HEK293T (cell line): ENCODE measurements at regions not wholly inside any gene's neighbourhood (a gene's known extent, or its start where the extent isn't known, plus 50 kb on each side); places are given as distances from the start of the nearest gene placed in this dataset.
"Not testable (repeated sequence)": the region's sequence is repeated elsewhere in the genome, so short reads cannot be mapped to it uniquely, and the experiment has no call there.

Experiments
- CTCF ChIA-PET: fragments of 350-600 bp; formaldehyde crosslinking; extraction: SDS; loops from one replicate; lab custom pipeline; 2021; ENCODE audit warnings: antibody characterized with exemption, inconsistent platforms; lab: Yijun Ruan, JAX
- POLR2A ChIA-PET: fragments of 350-600 bp; formaldehyde crosslinking; extraction: SDS; loops from one replicate; lab custom pipeline; 2020; ENCODE audit warnings: antibody characterized with exemption, inconsistent platforms; lab: Yijun Ruan, JAX
- DNase-seq: peaks from one replicate; pipeline ENCODE4 v3.0.0; 2012; ENCODE audit warnings: mixed read lengths; ENCODE audit errors: extremely low spot score
- ARNT ChIP-seq: fragments of 450-650 bp; IDR thresholded peaks from 2 replicates; pipeline ENCODE4 v1.6.1; 2017; ENCODE audit warnings: mild to moderate bottlenecking
- BHLHE40 ChIP-seq: fragments of 450-650 bp; IDR thresholded peaks from 2 replicates; pipeline ENCODE4 v1.6.1; 2016; ENCODE audit warnings: mild to moderate bottlenecking, moderate library complexity, borderline replicate concordance
- CTBP1 ChIP-seq: fragments of 450-650 bp; IDR thresholded peaks from 2 replicates; pipeline ENCODE4 v1.6.1; 2016; ENCODE audit warnings: borderline replicate concordance
- ELF4 ChIP-seq: fragments of 450-650 bp; IDR thresholded peaks from 2 replicates; pipeline ENCODE4 v1.6.1; 2017; ENCODE audit warnings: antibody characterized with exemption
- FOXA1 ChIP-seq: fragments of 450-650 bp; IDR thresholded peaks from 2 replicates; pipeline ENCODE4 v1.6.1; 2016; ENCODE audit warnings: mild to moderate bottlenecking
- FOXK2 ChIP-seq: fragments of 450-650 bp; IDR thresholded peaks from 2 replicates; pipeline ENCODE4 v1.6.1; 2016; ENCODE audit warnings: mild to moderate bottlenecking
- FOXM1 ChIP-seq: fragments of 450-650 bp; IDR thresholded peaks from 2 replicates; pipeline ENCODE4 v1.6.1; 2017; ENCODE audit warnings: mild to moderate bottlenecking, borderline replicate concordance
- HDGF ChIP-seq: fragments of 450-650 bp; IDR thresholded peaks from 2 replicates; pipeline ENCODE4 v1.6.1; 2017; ENCODE audit warnings: antibody characterized with exemption, borderline replicate concordance
- L3MBTL2 ChIP-seq: fragments of 450-650 bp; conservative IDR thresholded peaks from 2 replicates; pipeline ENCODE4 v1.6.1; 2016; ENCODE audit warnings: mild to moderate bottlenecking
- LEF1 ChIP-seq: fragments of 450-650 bp; IDR thresholded peaks from 2 replicates; pipeline ENCODE4 v1.6.1; 2017; ENCODE audit warnings: mild to moderate bottlenecking, borderline replicate concordance
- NFRKB ChIP-seq: fragments of 450-650 bp; IDR thresholded peaks from 2 replicates; pipeline ENCODE4 v1.6.1; 2016; ENCODE audit warnings: mild to moderate bottlenecking, moderate library complexity
- PKNOX1 ChIP-seq: fragments of 450-650 bp; IDR thresholded peaks from 2 replicates; pipeline ENCODE4 v1.6.1; 2016
- SP1 ChIP-seq: fragments of 450-650 bp; IDR thresholded peaks from 2 replicates; pipeline ENCODE4 v1.6.1; 2017
- SUZ12 ChIP-seq: fragments of 450-650 bp; IDR thresholded peaks from 2 replicates; pipeline ENCODE4 v1.6.1; 2016; ENCODE audit warnings: mild to moderate bottlenecking
- TARDBP ChIP-seq: fragments of 450-650 bp; IDR thresholded peaks from 2 replicates; pipeline ENCODE4 v1.6.1; 2016
- ZNF384 ChIP-seq: fragments of 450-650 bp; IDR thresholded peaks from 2 replicates; pipeline ENCODE4 v1.6.1; 2016

- CTCF ChIA-PET: no interaction called here
- DNase-seq: no peak
- TF ChIP-seq ARNT (no peak), SUZ12 (no peak), SP1 (no peak), HDGF (no peak), ELF4 (no peak), FOXA1 (no peak), TARDBP (no peak), NFRKB (no peak), FOXK2 (no peak), LEF1 (no peak), PKNOX1 (no peak), BHLHE40 (no peak)
- POLR2A ChIA-PET: no interaction called here
Measured at GRCh38 chr1:80565406-80565805, 1235.3 kb upstream of the ADGRL2 start.

GRCh38 chr1:80542231-80542630 lies 1258.5 kb upstream of the ADGRL2 start:
- ChIA-PET CTCF (no interaction called here), POLR2A (no interaction called here)
- TF ChIP-seq FOXK2: no peak
- TF ChIP-seq ARNT: no peak
- TF ChIP-seq FOXM1: no peak
- no peak for TF ChIP-seq SUZ12
- TF ChIP-seq CTBP1: no peak
- TF ChIP-seq FOXA1: no peak
- no peak for TF ChIP-seq ELF4
- TF ChIP-seq NFRKB: no peak
- no peak for TF ChIP-seq BHLHE40
- no peak for TF ChIP-seq HDGF
- no peak for TF ChIP-seq SP1
- DNase-seq: no peak

- POLR2A ChIA-PET: no interaction called here
- CTCF ChIA-PET: no interaction called here
- no peak for DNase-seq
- TF ChIP-seq PKNOX1 (no peak), LEF1 (no peak), HDGF (no peak)
Measured at GRCh38 chr1:80540596-80540995, 1260.1 kb upstream of the ADGRL2 start.

- ChIA-PET CTCF (no interaction called here), POLR2A (no interaction called here)
- no peak for DNase-seq
- TF ChIP-seq ELF4: no peak
- TF ChIP-seq CTBP1: no peak
- no peak for TF ChIP-seq SUZ12
Measured at GRCh38 chr1:80540149-80540548, 1260.6 kb upstream of the ADGRL2 start.

- POLR2A ChIA-PET, DNase-seq: not testable (repeated sequence)
- CTCF ChIA-PET: interaction anchor here (0.6 kb wide), 1 partner anchor 116 kb away, joined by 5 read pairs; no protein-coding TSS in a partner anchor
Measured at GRCh38 chr1:80539298-80539697, 1261.4 kb upstream of the ADGRL2 start.

- POLR2A ChIA-PET: no interaction called here
- DNase-seq: no peak
- TF ChIP-seq PKNOX1: no peak
- no peak for TF ChIP-seq L3MBTL2
- no peak for TF ChIP-seq BHLHE40
- no peak for TF ChIP-seq SP1
- TF ChIP-seq ZNF384: no peak
- no peak for TF ChIP-seq ELF4
- no peak for TF ChIP-seq LEF1
- TF ChIP-seq HDGF: no peak
- TF ChIP-seq FOXM1: no peak
- TF ChIP-seq FOXA1: no peak
- no peak for TF ChIP-seq NFRKB
- TF ChIP-seq ARNT: no peak
- no peak for TF ChIP-seq FOXK2
- no peak for TF ChIP-seq TARDBP
- TF ChIP-seq CTBP1: no peak
- TF ChIP-seq SUZ12: no peak
- CTCF ChIA-PET: no interaction called here
Measured at GRCh38 chr1:80536461-80536860, 1264.3 kb upstream of the ADGRL2 start.

- ChIA-PET CTCF (interaction anchor here (0.6 kb wide), 1 partner anchor 1587 kb away, joined by 3 read pairs; no protein-coding TSS in a partner anchor), POLR2A (no interaction called here)
- TF ChIP-seq ELF4: no peak
- no peak for TF ChIP-seq PKNOX1
- TF ChIP-seq LEF1: no peak
- no peak for TF ChIP-seq NFRKB
- no peak for TF ChIP-seq FOXA1
- no peak for TF ChIP-seq TARDBP
- no peak for TF ChIP-seq L3MBTL2
- no peak for TF ChIP-seq BHLHE40
- TF ChIP-seq FOXK2: no peak
- TF ChIP-seq ZNF384: no peak
- DNase-seq: no peak
Measured at GRCh38 chr1:80535466-80535865, 1265.3 kb upstream of the ADGRL2 start.
